SK-N-SH treated with all-trans-retinoic acid at 6 μM for 48 hours (cell line): ENCODE measurements at regions not wholly inside any gene's neighbourhood (a gene's known extent, or its start where the extent isn't known, plus 50 kb on each side); places are given as distances from the start of the nearest gene placed in this dataset.

Experiments used
- ATAC-seq: fragments of 200-7000 bp; cut with Tn5 transposase; 3 replicates; pipeline ENCODE4 v1.9.1; 2020; ENCODE audit warnings: mild to moderate bottlenecking, moderate library complexity
- ARNTL ChIP-seq: fragments of 450-650 bp; formaldehyde crosslinking; IDR thresholded peaks from 2 replicates; pipeline ENCODE4 v1.5.0; 2020; ENCODE audit warnings: low read depth, mild to moderate bottlenecking, moderate library complexity, borderline replicate concordance
- BACH2 ChIP-seq: fragments of 250-450 bp; sonication (Bioruptor Pico); IDR thresholded peaks from 2 replicates; pipeline ENCODE4 v1.9.0; 2021; ENCODE audit warnings: mild to moderate bottlenecking, borderline replicate concordance
- CREB5 ChIP-seq: fragments of 250-450 bp; sonication (Bioruptor Pico); IDR thresholded peaks from 2 replicates; pipeline ENCODE4 v1.5.1; 2020; ENCODE audit warnings: low read depth, mild to moderate bottlenecking, moderate library complexity
- CSDC2 ChIP-seq: fragments of 250-450 bp; sonication (Bioruptor Pico); IDR thresholded peaks from 2 replicates; pipeline ENCODE4 v1.5.0; 2020; ENCODE audit warnings: mild to moderate bottlenecking, moderate library complexity
- ESRRG ChIP-seq: fragments of 250-450 bp; sonication (Bioruptor Pico); IDR thresholded peaks from 2 replicates; pipeline ENCODE4 v1.6.1; 2021; ENCODE audit warnings: mild to moderate bottlenecking
- GLIS3 ChIP-seq: fragments of 250-450 bp; sonication (Bioruptor Pico); IDR thresholded peaks from 2 replicates; pipeline ENCODE4 v1.5.0; 2020; ENCODE audit warnings: mild to moderate bottlenecking, moderate library complexity
- OSR1 ChIP-seq: fragments of 250-450 bp; sonication (Bioruptor Pico); IDR thresholded peaks from 2 replicates; pipeline ENCODE4 v1.8.0; 2022; ENCODE audit warnings: moderate library complexity, mild to moderate bottlenecking, inconsistent platforms
- PPARA ChIP-seq: fragments of 250-450 bp; sonication (Bioruptor Pico); IDR thresholded peaks from 2 replicates; pipeline ENCODE4 v1.5.0; 2020; ENCODE audit warnings: mild to moderate bottlenecking, borderline replicate concordance
- RARB ChIP-seq: fragments of 250-450 bp; sonication (Bioruptor Pico); IDR thresholded peaks from 2 replicates; pipeline ENCODE4 v1.8.0; 2021; ENCODE audit warnings: mild to moderate bottlenecking, moderate library complexity
- SNAI2 ChIP-seq: fragments of 250-450 bp; sonication (Bioruptor Pico); IDR thresholded peaks from 2 replicates; pipeline ENCODE4 v1.5.0; 2020; ENCODE audit warnings: mild to moderate bottlenecking, moderate library complexity
- TOX ChIP-seq: fragments of 250-450 bp; sonication (Bioruptor Pico); IDR thresholded peaks from 2 replicates; pipeline ENCODE4 v1.8.0; 2021; ENCODE audit warnings: mild to moderate bottlenecking, moderate library complexity, borderline replicate concordance
- TSHZ2 ChIP-seq: fragments of 250-450 bp; sonication (Bioruptor Pico); IDR thresholded peaks from 2 replicates; pipeline ENCODE4 v1.5.0; 2020; ENCODE audit warnings: mild to moderate bottlenecking, moderate library complexity
- ZC3H10 ChIP-seq: fragments of 250-450 bp; sonication (Bioruptor Pico); IDR thresholded peaks from 2 replicates; pipeline ENCODE4 v1.5.1; 2021; ENCODE audit warnings: mild to moderate bottlenecking, moderate library complexity
- ZFP3 ChIP-seq: fragments of 250-450 bp; sonication (Bioruptor Pico); IDR thresholded peaks from 2 replicates; pipeline ENCODE4 v1.5.0; 2020; ENCODE audit warnings: mild to moderate bottlenecking, moderate library complexity
- ZFP30 ChIP-seq: fragments of 450-650 bp; formaldehyde crosslinking; IDR thresholded peaks from 2 replicates; pipeline ENCODE4 v1.5.0; 2022; ENCODE audit warnings: mild to moderate bottlenecking, moderate library complexity
- ZNF8 ChIP-seq: fragments of 450-650 bp; formaldehyde crosslinking; IDR thresholded peaks from 2 replicates; pipeline ENCODE4 v1.5.0; 2020; ENCODE audit warnings: mild to moderate bottlenecking, moderate library complexity
- TF ChIP-seq, protein P1 (sequence below): fragments of 250-450 bp; sonication (Bioruptor Pico); IDR thresholded peaks from 2 replicates; pipeline ENCODE4 v1.8.0; 2021; ENCODE audit warnings: low read depth, mild to moderate bottlenecking, moderate library complexity, borderline replicate concordance
- TF ChIP-seq, protein P2 (sequence below): fragments of 250-450 bp; sonication (Bioruptor Pico); IDR thresholded peaks from 2 replicates; pipeline ENCODE4 v1.5.1; 2021; ENCODE audit warnings: mild to moderate bottlenecking, moderate library complexity
- TF ChIP-seq, protein P3 (sequence below): fragments of 250-450 bp; sonication (Bioruptor Pico); IDR thresholded peaks from 2 replicates; pipeline ENCODE4 v1.8.0; 2020; ENCODE audit warnings: mild to moderate bottlenecking, moderate library complexity, borderline replicate concordance

DNA sequence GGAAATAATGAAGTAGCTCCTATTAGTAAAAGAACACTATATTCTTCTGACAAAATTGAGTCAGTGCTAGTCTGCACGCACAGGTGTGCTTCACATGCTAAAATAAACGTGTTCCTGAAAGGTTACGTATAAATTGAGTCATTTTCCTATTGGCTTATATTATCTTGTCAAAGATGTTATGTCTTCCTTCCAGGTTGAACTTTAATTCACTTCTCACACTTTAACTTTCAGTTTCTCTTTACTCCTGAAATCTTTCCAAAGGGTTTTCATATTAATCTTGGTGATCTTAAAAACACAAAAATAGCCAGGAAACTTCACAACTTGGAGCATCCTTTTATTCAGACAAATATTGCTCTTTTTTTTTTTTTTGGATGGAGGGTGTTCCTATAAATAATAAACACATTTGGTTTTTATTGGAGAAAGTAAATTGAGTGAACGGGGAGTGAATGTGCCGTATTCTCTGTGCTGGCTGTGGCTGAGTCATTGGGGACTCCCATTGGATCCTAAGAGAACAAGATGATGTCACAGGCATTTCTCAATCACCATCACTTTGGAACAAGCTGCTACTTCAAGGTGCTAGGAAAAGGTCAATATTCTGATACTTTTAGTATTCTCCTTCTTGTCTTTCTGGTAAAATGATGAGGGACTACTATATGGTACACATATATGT is 150.2 kb upstream of the SPATS2L start:
- ATAC-seq, result peak; percentile 84
- TF ChIP-seq ZFP30 (CRISPR knock-in tag) (no peak), ARNTL (CRISPR knock-in tag) (no peak), GLIS3 (CRISPR knock-in tag) (no peak), PPARA (CRISPR knock-in tag) (no peak), RARB (CRISPR knock-in tag) (no peak), ESRRG (CRISPR knock-in tag) (no peak), ZC3H10 (CRISPR knock-in tag) (no peak), CREB5 (CRISPR knock-in tag) (no peak), OSR1 (CRISPR knock-in tag) (no peak), TOX (CRISPR knock-in tag) (no peak), BACH2 (CRISPR knock-in tag) (no peak), SNAI2 (CRISPR knock-in tag) (no peak), ZNF8 (no peak), CSDC2 (CRISPR knock-in tag) (no peak)
- TF ChIP-seq, protein P1, sequence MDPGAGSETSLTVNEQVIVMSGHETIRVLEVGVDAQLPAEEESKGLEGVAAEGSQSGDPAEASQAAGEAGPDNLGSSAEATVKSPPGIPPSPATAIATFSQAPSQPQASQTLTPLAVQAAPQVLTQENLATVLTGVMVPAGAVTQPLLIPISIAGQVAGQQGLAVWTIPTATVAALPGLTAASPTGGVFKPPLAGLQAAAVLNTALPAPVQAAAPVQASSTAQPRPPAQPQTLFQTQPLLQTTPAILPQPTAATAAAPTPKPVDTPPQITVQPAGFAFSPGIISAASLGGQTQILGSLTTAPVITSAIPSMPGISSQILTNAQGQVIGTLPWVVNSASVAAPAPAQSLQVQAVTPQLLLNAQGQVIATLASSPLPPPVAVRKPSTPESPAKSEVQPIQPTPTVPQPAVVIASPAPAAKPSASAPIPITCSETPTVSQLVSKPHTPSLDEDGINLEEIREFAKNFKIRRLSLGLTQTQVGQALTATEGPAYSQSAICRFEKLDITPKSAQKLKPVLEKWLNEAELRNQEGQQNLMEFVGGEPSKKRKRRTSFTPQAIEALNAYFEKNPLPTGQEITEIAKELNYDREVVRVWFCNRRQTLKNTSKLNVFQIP (CRISPR knock-in tag), result no peak
- TF ChIP-seq, protein P2, sequence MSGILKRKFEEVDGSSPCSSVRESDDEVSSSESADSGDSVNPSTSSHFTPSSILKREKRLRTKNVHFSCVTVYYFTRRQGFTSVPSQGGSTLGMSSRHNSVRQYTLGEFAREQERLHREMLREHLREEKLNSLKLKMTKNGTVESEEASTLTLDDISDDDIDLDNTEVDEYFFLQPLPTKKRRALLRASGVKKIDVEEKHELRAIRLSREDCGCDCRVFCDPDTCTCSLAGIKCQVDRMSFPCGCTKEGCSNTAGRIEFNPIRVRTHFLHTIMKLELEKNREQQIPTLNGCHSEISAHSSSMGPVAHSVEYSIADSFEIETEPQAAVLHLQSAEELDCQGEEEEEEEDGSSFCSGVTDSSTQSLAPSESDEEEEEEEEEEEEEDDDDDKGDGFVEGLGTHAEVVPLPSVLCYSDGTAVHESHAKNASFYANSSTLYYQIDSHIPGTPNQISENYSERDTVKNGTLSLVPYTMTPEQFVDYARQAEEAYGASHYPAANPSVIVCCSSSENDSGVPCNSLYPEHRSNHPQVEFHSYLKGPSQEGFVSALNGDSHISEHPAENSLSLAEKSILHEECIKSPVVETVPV (CRISPR knock-in tag), result no peak

DNA sequence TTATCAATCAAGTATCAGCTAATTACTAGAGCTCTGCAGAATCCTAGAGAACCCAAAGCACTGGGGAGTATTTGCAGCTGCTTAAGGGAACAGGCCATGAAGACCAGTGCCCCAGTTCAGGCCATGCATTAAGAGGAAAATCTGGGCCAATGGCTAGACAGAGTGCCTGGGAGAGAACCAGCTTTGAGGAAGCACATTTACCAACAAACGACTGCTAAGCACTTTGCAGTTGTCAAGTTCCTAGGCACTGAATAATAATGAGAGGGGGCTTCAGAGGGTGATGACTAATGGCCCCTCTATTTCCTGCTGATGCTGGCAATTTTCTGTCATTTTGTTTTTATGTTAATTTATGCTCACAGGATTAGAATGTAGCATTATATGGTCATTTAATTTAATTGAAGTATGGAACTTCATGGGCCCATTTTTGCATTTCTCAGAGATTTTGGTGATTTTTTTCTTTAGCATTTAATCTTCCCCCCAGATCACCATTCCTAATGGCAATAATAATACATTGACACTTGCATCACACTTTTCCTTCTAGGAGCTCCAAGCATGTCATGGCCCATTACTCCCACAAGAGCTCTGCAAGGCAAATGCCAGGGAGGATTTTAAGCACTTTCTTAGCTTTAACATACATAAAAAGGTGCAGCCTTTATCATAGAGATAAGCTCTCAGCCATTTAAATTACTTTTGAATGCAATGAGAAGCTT is 147.7 kb upstream of the SPATS2L start:
- no peak for TF ChIP-seq TSHZ2 (CRISPR knock-in tag)
- ATAC-seq, result no peak

- ATAC-seq, result no peak
- TF ChIP-seq PPARA (CRISPR knock-in tag), result no peak
Measured at GRCh38 chr2:200159357-200159707, 147.2 kb upstream of the SPATS2L start.

- ATAC-seq, result no peak
- TF ChIP-seq, protein P1 (CRISPR knock-in tag), result no peak
- TF ChIP-seq ESRRG (CRISPR knock-in tag) (no peak), ZFP3 (CRISPR knock-in tag) (no peak), TSHZ2 (CRISPR knock-in tag) (no peak), CSDC2 (CRISPR knock-in tag) (no peak)
- TF ChIP-seq, protein P3, sequence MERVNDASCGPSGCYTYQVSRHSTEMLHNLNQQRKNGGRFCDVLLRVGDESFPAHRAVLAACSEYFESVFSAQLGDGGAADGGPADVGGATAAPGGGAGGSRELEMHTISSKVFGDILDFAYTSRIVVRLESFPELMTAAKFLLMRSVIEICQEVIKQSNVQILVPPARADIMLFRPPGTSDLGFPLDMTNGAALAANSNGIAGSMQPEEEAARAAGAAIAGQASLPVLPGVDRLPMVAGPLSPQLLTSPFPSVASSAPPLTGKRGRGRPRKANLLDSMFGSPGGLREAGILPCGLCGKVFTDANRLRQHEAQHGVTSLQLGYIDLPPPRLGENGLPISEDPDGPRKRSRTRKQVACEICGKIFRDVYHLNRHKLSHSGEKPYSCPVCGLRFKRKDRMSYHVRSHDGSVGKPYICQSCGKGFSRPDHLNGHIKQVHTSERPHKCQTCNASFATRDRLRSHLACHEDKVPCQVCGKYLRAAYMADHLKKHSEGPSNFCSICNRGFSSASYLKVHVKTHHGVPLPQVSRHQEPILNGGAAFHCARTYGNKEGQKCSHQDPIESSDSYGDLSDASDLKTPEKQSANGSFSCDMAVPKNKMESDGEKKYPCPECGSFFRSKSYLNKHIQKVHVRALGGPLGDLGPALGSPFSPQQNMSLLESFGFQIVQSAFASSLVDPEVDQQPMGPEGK (CRISPR knock-in tag), result no peak
Measured at GRCh38 chr2:200159829-200160781, 146.4 kb upstream of the SPATS2L start.
